ENCODE measurements at regions not wholly inside any gene's neighbourhood (a gene's known extent, or its start where the extent isn't known, plus 50 kb on each side); places are given as distances from the start of the nearest gene placed in this dataset.

GRCh38 chr15:96415513-96416217 is 85.2 kb downstream of the NR2F2 start:
- no peak for DNase-seq (ENCODE audit: low read depth in 2 of 2)

GRCh38 chr15:96416218-96416933 is 85.9 kb downstream of the NR2F2 start:
- no peak for DNase-seq (ENCODE audit: low read depth in 2 of 2)

GRCh38 chr15:96416934-96417759 is 86.6 kb downstream of the NR2F2 start:
- DNase-seq (ENCODE audit: low read depth in 2 of 2), result no peak

- no peak for DNase-seq (ENCODE audit: low read depth in 2 of 2)
Observed at GRCh38 chr15:96417760-96418130, 87.2 kb downstream of the NR2F2 start.

- no peak for DNase-seq (ENCODE audit: low read depth in 2 of 2)
Observed at GRCh38 chr15:96418146-96418545, 87.6 kb downstream of the NR2F2 start.

GRCh38 chr15:96421178-96421601 is 90.7 kb downstream of the NR2F2 start:
- no peak for DNase-seq (ENCODE audit: low read depth in 2 of 2)

GRCh38 chr15:96422125-96422524 is 91.6 kb downstream of the NR2F2 start:
- no peak for DNase-seq (ENCODE audit: low read depth in 2 of 2)

GRCh38 chr15:96424674-96425073 is 94.2 kb downstream of the NR2F2 start:
- no peak for DNase-seq (ENCODE audit: low read depth in 2 of 2)

- no peak for DNase-seq (ENCODE audit: low read depth in 2 of 2)
Observed at GRCh38 chr15:96428742-96429141, 98.2 kb downstream of the NR2F2 start.

- DNase-seq (ENCODE audit: low read depth in 2 of 2), result no peak
Observed at GRCh38 chr15:96431786-96432185, 101.3 kb downstream of the NR2F2 start.

- DNase-seq (ENCODE audit: low read depth in 2 of 2), result no peak
Observed at GRCh38 chr15:96435022-96435421, 104.5 kb downstream of the NR2F2 start.

- no peak for DNase-seq (ENCODE audit: low read depth in 2 of 2)
Observed at GRCh38 chr15:96435841-96436240, 105.3 kb downstream of the NR2F2 start.

- no peak for DNase-seq (ENCODE audit: low read depth in 2 of 2)
Observed at GRCh38 chr15:96440978-96441377, 110.5 kb downstream of the NR2F2 start.

- no peak for DNase-seq (ENCODE audit: low read depth in 2 of 2)
Observed at GRCh38 chr15:96442076-96442475, 111.6 kb downstream of the NR2F2 start.

GRCh38 chr15:96444865-96445264 is 114.4 kb downstream of the NR2F2 start:
- DNase-seq (ENCODE audit: low read depth in 2 of 2), result no peak

- no peak for DNase-seq (ENCODE audit: low read depth in 2 of 2)
Observed at GRCh38 chr15:96448923-96449322, 118.4 kb downstream of the NR2F2 start.

- no peak for DNase-seq (ENCODE audit: low read depth in 2 of 2)
Observed at GRCh38 chr15:96457841-96458240, 127.3 kb downstream of the NR2F2 start.

GRCh38 chr15:96460106-96460505 is 129.6 kb downstream of the NR2F2 start:
- DNase-seq (ENCODE audit: low read depth in 2 of 2), result no peak

- DNase-seq (ENCODE audit: low read depth in 2 of 2), result no peak
Observed at GRCh38 chr15:96462768-96463750, 132.6 kb downstream of the NR2F2 start.

- DNase-seq (ENCODE audit: low read depth in 2 of 2), result no peak
Observed at GRCh38 chr15:96466389-96466947, 136.0 kb downstream of the NR2F2 start.

- no peak for DNase-seq (ENCODE audit: low read depth in 2 of 2)
Observed at GRCh38 chr15:96468036-96468435, 137.5 kb downstream of the NR2F2 start.
